ENCODE measurements at regions not wholly inside any gene's neighbourhood (a gene's known extent, or its start where the extent isn't known, plus 50 kb on each side); places are given as distances from the start of the nearest gene placed in this dataset.

DNA sequence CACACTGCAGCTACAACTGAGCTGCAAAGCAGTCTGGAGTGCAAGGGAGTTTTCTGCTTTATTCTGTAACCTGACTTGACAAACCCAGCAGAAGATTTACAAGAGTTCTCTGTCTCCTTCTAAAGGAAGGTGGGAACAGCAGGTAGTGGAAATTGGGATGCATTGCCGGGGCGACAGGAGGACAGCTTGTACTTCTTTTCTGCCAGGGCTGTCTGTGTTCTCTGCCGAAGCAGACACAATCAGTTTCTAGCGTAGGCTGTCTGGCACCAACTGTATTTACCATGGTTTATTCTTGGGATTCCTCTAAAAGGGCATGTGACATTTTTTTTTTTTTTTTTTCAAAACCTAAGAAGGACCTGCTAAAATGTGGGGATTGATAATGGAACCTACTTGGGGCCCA, 190.8 kb upstream of the GK2 start:
- CTCF ChIA-PET: no interaction called here

More for the DNA sequence above, 190.8 kb upstream of the GK2 start:
- no peak for ATAC-seq (ENCODE audit: low read depth)
- Histone ChIP-seq H3K27ac (ENCODE audit: insufficient read depth, low read length) (no peak overlapping the region), H3K27me3 (ENCODE audit: control insufficient read depth, insufficient read depth, low read length) (no peaks in the 10 kb centered on the region), H3K9me3 (ENCODE audit: control insufficient read depth, insufficient read depth, low read length) (no peaks in the 10 kb centered on the region), H3K9ac (ENCODE audit: low read depth, low read length) (no peak overlapping the region), H3K4me3 (ENCODE audit: insufficient read depth, low read depth, low read length) (no peak overlapping the region), H3K4me1 (ENCODE audit: control insufficient read depth, insufficient read depth, low read length) (no peaks in the 10 kb centered on the region), H4K5ac (ENCODE audit: low read depth, low read length) (no peak overlapping the region), H3K36me3 (ENCODE audit: control insufficient read depth, insufficient read depth, low read length) (no peaks in the 10 kb centered on the region), H3K56ac (ENCODE audit: extremely low read depth, insufficient read depth, low read length) (no peak overlapping the region), H2AFZ (replicated peaks; ENCODE audit: low read length, poor library complexity) (no peak overlapping the region), H3K4ac (ENCODE audit: low read depth, low read length) (no peak overlapping the region), H2BK20ac (ENCODE audit: low read depth, low read length) (no peak overlapping the region), H4K91ac (ENCODE audit: insufficient read depth, low read depth, low read length) (no peak overlapping the region), H3K79me1 (ENCODE audit: low read depth in 1 of 2, low read length in 2 of 2) (no peaks in the 10 kb centered on the region), H3K4me2 (ENCODE audit: low read depth, low read length) (no peak overlapping the region), H4K8ac (ENCODE audit: low read depth in 2 of 2, low read length in 2 of 2) (no peak overlapping the region), H2BK120ac (ENCODE audit: low read depth, low read length) (no peak overlapping the region), H2BK15ac (ENCODE audit: low read depth, low read length) (no peak overlapping the region), H2BK5ac (ENCODE audit: low read depth, low read length, poor library complexity, severe bottlenecking) (no peak overlapping the region), H4K20me1 (ENCODE audit: insufficient read depth, low read length) (no peaks in the 10 kb centered on the region), H3K14ac (replicated peaks; ENCODE audit: low read depth, low read length) (no peak overlapping the region), H3K18ac (ENCODE audit: low read depth, low read length) (no peak overlapping the region), H2AK5ac (ENCODE audit: low read depth, low read length) (no peak overlapping the region), H3K9me1 (ENCODE audit: insufficient read depth, low read length) (no peaks in the 10 kb centered on the region; the same call in 1 of the 2 replicates), H2AK9ac (replicated peaks; ENCODE audit: low read depth, low read length, poor library complexity) (no peak overlapping the region), H3K23ac (ENCODE audit: low read depth, low read length) (no peak overlapping the region)
- WGBS, 2 experiments (ENCODE audit: extremely low coverage in 2 of 2, insufficient read length in 1 of 2): 100% methylated on average over 1 of the region's 4 CpGs; no CpG with 5 or more reads in 1 of the 2 experiments
- BruUV-seq (replicated peaks): no TSS peak
- dilution Hi-C loops (cut with HindIII; ENCODE audit: low sequenced_read_pairs, unreplicated experiment): no loop called here
- DNase-seq: no peak
- intact Hi-C loops (cut with micrococcal nuclease): no loop called here
- TF ChIP-seq FOS (IDR thresholded peaks at IDR 0.05; ENCODE audit: low read depth, low read length): no peak
- no peak for TF ChIP-seq CEBPB (IDR thresholded peaks at IDR 0.05; ENCODE audit: low read depth, low read length)
- TF ChIP-seq ELK1 (IDR thresholded peaks at IDR 0.05; ENCODE audit: borderline replicate concordance, low read depth, low read length): no peak
- no peak for TF ChIP-seq USF2 (IDR thresholded peaks at IDR 0.05; ENCODE audit: low read depth, low read length)
- TF ChIP-seq CHD1 (IDR thresholded peaks at IDR 0.05; ENCODE audit: low read depth, low read length): no peak
- TF ChIP-seq POLR2A (IDR thresholded peaks at IDR 0.05; ENCODE audit: low read depth, low read length): no peak
- TF ChIP-seq SMC3 (IDR thresholded peaks at IDR 0.05; ENCODE audit: low read depth, low read length): no peak
- TF ChIP-seq MAFK (IDR thresholded peaks at IDR 0.05; ENCODE audit: low read depth, low read length): no peak
- no peak for TF ChIP-seq MAZ (IDR thresholded peaks at IDR 0.05; ENCODE audit: borderline replicate concordance, low read depth, low read length)
- TF ChIP-seq MXI1 (IDR thresholded peaks at IDR 0.05; ENCODE audit: borderline replicate concordance, low read depth, low read length): no peak
- TF ChIP-seq NFE2L2 (IDR thresholded peaks at IDR 0.05; ENCODE audit: low read depth, low read length): no peak
- no peak for TF ChIP-seq RCOR1 (IDR thresholded peaks at IDR 0.05; ENCODE audit: insufficient replicate concordance, low read length)
- no peak for TF ChIP-seq RFX5 (IDR thresholded peaks at IDR 0.05; ENCODE audit: low read depth, low read length)
- no peak for TF ChIP-seq RAD21 (IDR thresholded peaks at IDR 0.05; ENCODE audit: low read length)
- POLR2A ChIA-PET (ENCODE audit: unreplicated experiment): no interaction called here
- in situ Hi-C loops (cut with MboI; ENCODE audit: low sequenced_read_pairs): no loop called here

All from IMR-90 (cell line).